KMS-11 (cell line): ENCODE measurements at regions not wholly inside any gene's neighbourhood (a gene's known extent, or its start where the extent isn't known, plus 50 kb on each side); places are given as distances from the start of the nearest gene placed in this dataset.

ENCODE experiments used
- H2AFZ ChIP-seq: fragments of 200-600 bp; sonication (generic); 2 replicates; pipeline ENCODE4 v1.6.1; 2016; ENCODE audit warnings: antibody characterized with exemption, mixed run types, low read depth
- H3K27ac ChIP-seq: fragments of 200-600 bp; sonication (generic); 2 replicates; pipeline ENCODE4 v1.6.1; 2016; ENCODE audit warnings: mild to moderate bottlenecking, mixed run types
- H3K27me3 ChIP-seq: fragments of 200-600 bp; sonication (generic); 2 replicates; pipeline ENCODE4 v1.6.1; 2017; ENCODE audit warnings: mild to moderate bottlenecking, low read depth, mixed run types, moderate library complexity; ENCODE audit not compliant: insufficient read depth
- H3K36me3 ChIP-seq: fragments of 200-600 bp; sonication (generic); 2 replicates; pipeline ENCODE4 v1.6.1; 2017; ENCODE audit warnings: mild to moderate bottlenecking, mixed run types; ENCODE audit not compliant: insufficient read depth
- H3K4me1 ChIP-seq: fragments of 200-600 bp; sonication (generic); 2 replicates; pipeline ENCODE4 v1.6.1; 2016; ENCODE audit warnings: mild to moderate bottlenecking, low read depth, mixed run types; ENCODE audit not compliant: poor library complexity, severe bottlenecking
- H3K4me2 ChIP-seq: fragments of 200-600 bp; sonication (generic); 2 replicates; pipeline ENCODE4 v1.7.0; 2016; ENCODE audit warnings: mild to moderate bottlenecking, mixed run types
- H3K4me3 ChIP-seq: fragments of 200-600 bp; sonication (generic); IDR thresholded peaks from 2 replicates; pipeline ENCODE4 v1.6.1; 2017; ENCODE audit warnings: low read depth, low read length, mixed read lengths; ENCODE audit not compliant: insufficient read depth
- H3K79me2 ChIP-seq: fragments of 200-600 bp; sonication (generic); 2 replicates; pipeline ENCODE4 v1.6.1; 2016; ENCODE audit warnings: low read depth, mixed run types; ENCODE audit not compliant: insufficient read depth
- H3K9ac ChIP-seq: fragments of 200-600 bp; sonication (generic); 2 replicates; pipeline ENCODE4 v1.6.1; 2016; ENCODE audit warnings: mild to moderate bottlenecking, mixed run types
- H4K20me1 ChIP-seq: fragments of 200-600 bp; sonication (generic); 2 replicates; pipeline ENCODE4 v1.6.1; 2016; ENCODE audit warnings: mild to moderate bottlenecking, mixed run types; ENCODE audit not compliant: insufficient read depth
- CTCF ChIP-seq: fragments of 200-600 bp; sonication (generic); conservative IDR thresholded peaks from 2 replicates; pipeline ENCODE4 v1.6.1; 2017; ENCODE audit warnings: low read depth, mild to moderate bottlenecking, antibody characterized with exemption, low read length, moderate library complexity, mixed read lengths

- H3K4me3 ChIP-seq, result no peak overlapping the region
Measured at GRCh38 chr4:126174627-126175026, 859.9 kb downstream of the FAT4 start.

GRCh38 chr4:126180642-126181041 is 865.9 kb downstream of the FAT4 start:
- Histone ChIP-seq H3K4me3 (no peak overlapping the region), H3K27me3 (no peaks in the 10 kb centered on the region), H4K20me1 (no peaks in the 10 kb centered on the region), H3K9ac (no peak overlapping the region), H3K4me2 (no peak overlapping the region), H2AFZ (no peak overlapping the region), H3K4me1 (no peaks in the 10 kb centered on the region), H3K27ac (no peak overlapping the region), H3K79me2 (no peaks in the 10 kb centered on the region), H3K36me3 (no peaks in the 10 kb centered on the region)
- TF ChIP-seq CTCF, result no peak

More at GRCh38 chr4:126174627-126175026, 859.9 kb downstream of the FAT4 start:
- no peak overlapping the region for H3K9ac ChIP-seq
- no peak for TF ChIP-seq CTCF
- no peaks in the 10 kb centered on the region for H3K36me3 ChIP-seq
- H3K27ac ChIP-seq, result no peak overlapping the region
- H3K4me2 ChIP-seq, result no peak overlapping the region
- no peaks in the 10 kb centered on the region for H3K79me2 ChIP-seq
- H3K27me3 ChIP-seq, result no peaks in the 10 kb centered on the region
- no peaks in the 10 kb centered on the region for H3K4me1 ChIP-seq
- no peaks in the 10 kb centered on the region for H4K20me1 ChIP-seq
- no peak overlapping the region for H2AFZ ChIP-seq

GRCh38 chr4:126182336-126182735 is 867.6 kb downstream of the FAT4 start:
- H3K4me2 ChIP-seq, result no peak overlapping the region
- no peaks in the 10 kb centered on the region for H4K20me1 ChIP-seq
- H2AFZ ChIP-seq, result no peak overlapping the region
- H3K9ac ChIP-seq, result no peak overlapping the region
- no peaks in the 10 kb centered on the region for H3K36me3 ChIP-seq
- H3K4me1 ChIP-seq, result no peaks in the 10 kb centered on the region
- H3K27me3 ChIP-seq, result no peaks in the 10 kb centered on the region
- H3K27ac ChIP-seq, result no peak overlapping the region
- no peaks in the 10 kb centered on the region for H3K79me2 ChIP-seq
- no peak for TF ChIP-seq CTCF
- H3K4me3 ChIP-seq, result no peak overlapping the region

GRCh38 chr4:126182786-126183185 is 868.0 kb downstream of the FAT4 start:
- Histone ChIP-seq H3K36me3 (no peaks in the 10 kb centered on the region), H3K4me3 (no peak overlapping the region), H3K4me2 (no peak overlapping the region), H3K27me3 (no peaks in the 10 kb centered on the region), H2AFZ (no peak overlapping the region), H3K9ac (no peak overlapping the region), H4K20me1 (no peaks in the 10 kb centered on the region), H3K79me2 (no peaks in the 10 kb centered on the region), H3K27ac (no peak overlapping the region), H3K4me1 (no peaks in the 10 kb centered on the region)
- no peak for TF ChIP-seq CTCF
